ENCODE measurements at regions not wholly inside any gene's neighbourhood (a gene's known extent, or its start where the extent isn't known, plus 50 kb on each side); places are given as distances from the start of the nearest gene placed in this dataset.

DNA sequence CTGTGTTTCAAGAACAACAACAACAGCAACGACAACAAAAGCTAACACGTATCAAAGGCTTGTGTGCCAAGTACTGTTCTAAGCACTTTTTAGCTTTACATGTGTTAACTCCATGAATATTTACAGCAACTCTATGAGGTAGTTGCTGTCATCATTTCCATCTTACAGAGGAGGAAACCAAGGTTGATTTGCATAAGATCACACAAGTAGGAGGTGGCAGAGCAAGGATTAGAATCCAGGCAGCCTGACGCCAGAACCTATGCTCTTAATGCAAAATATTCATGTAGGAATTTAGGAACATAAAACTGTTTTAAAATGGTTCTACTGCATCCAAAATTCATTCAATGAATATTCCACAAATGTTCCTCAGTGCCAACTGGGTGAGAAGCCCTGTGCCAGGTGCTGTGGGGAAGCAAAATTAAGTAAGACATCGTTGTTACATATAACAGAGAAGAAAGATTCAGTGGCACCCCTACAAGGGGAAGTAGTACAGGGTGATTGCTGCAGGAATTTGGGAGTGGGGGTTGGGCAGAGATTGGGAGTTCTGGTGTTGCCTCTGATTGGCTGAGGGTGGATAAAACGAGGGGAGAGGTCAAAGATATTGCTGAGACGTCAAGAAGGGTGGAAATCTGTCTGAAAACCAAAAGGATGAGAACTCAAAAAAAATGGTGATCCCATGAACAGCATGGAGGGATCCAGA, 86.1 kb upstream of the ARHGAP20 start:
- Histone ChIP-seq H3K27ac (ENCODE audit: low read depth, low read length) (no peak overlapping the region), H3K9ac (ENCODE audit: low read depth in 1 of 3, low read length in 3 of 3) (no peak overlapping the region), H3K4me3 (ENCODE audit: low read length in 3 of 3) (no peak overlapping the region), H3K27me3 (ENCODE audit: control insufficient read depth in 3 of 3, insufficient read depth in 3 of 3, low read length in 3 of 3) (no peaks in the 10 kb centered on the region), H3K4me1 (ENCODE audit: control insufficient read depth in 3 of 3, insufficient read depth in 3 of 3, low read length in 3 of 3) (no peaks in the 10 kb centered on the region), H3K9me3 (ENCODE audit: control insufficient read depth in 3 of 3, low read length in 3 of 3) (no peaks in the 10 kb centered on the region), H3K36me3 (ENCODE audit: control insufficient read depth in 3 of 3, insufficient read depth in 3 of 3, low read length in 3 of 3) (no peaks in the 10 kb centered on the region)

DNA sequence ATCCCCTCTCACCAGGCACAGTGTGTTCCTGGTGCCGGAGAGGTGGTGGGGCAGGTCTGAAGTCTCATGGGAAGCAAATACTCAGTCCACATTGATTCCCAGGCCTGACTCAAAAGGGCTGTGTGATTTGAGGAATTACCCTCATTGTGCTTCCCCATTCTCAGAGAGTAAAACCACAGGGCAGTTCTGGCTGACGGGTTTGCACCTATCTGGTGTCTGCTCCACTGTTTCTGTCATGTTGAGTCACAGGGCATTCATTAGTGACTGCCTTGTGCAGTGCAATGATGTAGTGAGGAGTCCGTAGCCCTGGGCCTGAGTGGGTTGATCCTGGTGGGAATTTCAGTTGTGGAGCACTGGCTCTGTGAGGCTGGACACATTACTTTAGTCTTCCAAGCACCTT, 85.2 kb upstream of the ARHGAP20 start:
- Histone ChIP-seq H3K9ac (ENCODE audit: low read depth in 1 of 3, low read length in 3 of 3) (no peak overlapping the region), H3K27ac (ENCODE audit: low read depth, low read length) (no peak overlapping the region), H3K36me3 (ENCODE audit: control insufficient read depth in 3 of 3, insufficient read depth in 3 of 3, low read length in 3 of 3) (no peaks in the 10 kb centered on the region), H3K9me3 (ENCODE audit: control insufficient read depth in 3 of 3, low read length in 3 of 3) (no peaks in the 10 kb centered on the region), H3K4me1 (ENCODE audit: control insufficient read depth in 3 of 3, insufficient read depth in 3 of 3, low read length in 3 of 3) (no peaks in the 10 kb centered on the region), H3K27me3 (ENCODE audit: control insufficient read depth in 3 of 3, insufficient read depth in 3 of 3, low read length in 3 of 3) (no peaks in the 10 kb centered on the region), H3K4me3 (ENCODE audit: low read length in 3 of 3) (no peak overlapping the region)

DNA sequence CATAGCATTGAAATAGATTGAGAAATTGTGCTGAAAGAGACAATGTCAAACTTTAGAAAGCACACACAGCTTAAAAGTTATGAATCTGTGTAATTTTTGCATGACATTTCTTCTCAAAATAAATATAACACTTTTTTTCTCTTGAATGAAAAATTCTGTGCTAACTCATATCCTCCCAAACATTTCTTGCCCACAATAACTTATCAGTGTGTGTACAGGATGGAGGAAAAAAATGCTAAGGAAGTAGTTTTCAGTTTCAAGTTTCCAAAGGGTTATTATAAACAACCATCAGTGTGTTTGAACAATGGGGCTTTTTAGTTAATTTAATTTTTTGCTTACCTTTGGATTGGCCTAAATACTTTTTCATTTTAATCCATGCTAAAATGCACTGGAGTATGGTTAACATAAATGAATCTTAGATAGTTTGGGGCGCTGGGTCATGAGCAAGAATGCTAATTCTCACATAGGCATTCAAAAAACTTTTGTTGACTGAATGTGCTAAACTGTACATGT, 82.9 kb upstream of the ARHGAP20 start:
- H3K4me1 ChIP-seq (ENCODE audit: control insufficient read depth in 3 of 3, insufficient read depth in 3 of 3, low read length in 3 of 3) = no peaks in the 10 kb centered on the region
- H3K36me3 ChIP-seq (ENCODE audit: control insufficient read depth in 3 of 3, insufficient read depth in 3 of 3, low read length in 3 of 3) = no peaks in the 10 kb centered on the region
- H3K27ac ChIP-seq (ENCODE audit: low read depth, low read length) = no peak overlapping the region
- H3K27me3 ChIP-seq (ENCODE audit: control insufficient read depth in 3 of 3, insufficient read depth in 3 of 3, low read length in 3 of 3) = no peaks in the 10 kb centered on the region
- no peaks in the 10 kb centered on the region for H3K9me3 ChIP-seq (ENCODE audit: control insufficient read depth in 3 of 3, low read length in 3 of 3)
- H3K9ac ChIP-seq (ENCODE audit: low read depth in 1 of 3, low read length in 3 of 3) = no peak overlapping the region
- H3K4me3 ChIP-seq (ENCODE audit: low read length in 3 of 3) = no peak overlapping the region

DNA sequence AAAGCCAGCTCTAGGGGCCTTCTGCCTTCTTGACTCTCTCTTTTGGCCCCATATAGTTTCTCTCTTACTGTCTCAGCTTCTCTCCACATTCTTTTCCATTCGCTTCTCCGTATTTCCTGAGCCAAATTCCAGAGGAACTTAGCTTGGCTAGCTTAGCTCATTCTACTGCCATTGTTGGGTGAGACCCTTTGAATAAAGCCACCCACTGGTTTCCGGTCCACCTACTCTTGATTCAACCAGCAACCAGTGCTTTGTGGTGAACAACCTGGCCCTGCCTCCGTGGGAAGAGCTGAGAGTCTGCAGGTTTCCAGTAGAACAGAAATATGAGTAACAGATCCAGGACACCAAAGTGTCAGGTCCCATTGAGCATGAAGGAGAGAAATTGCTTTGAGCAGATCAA, 81.3 kb upstream of the ARHGAP20 start:
- Histone ChIP-seq H3K9me3 (ENCODE audit: control insufficient read depth in 3 of 3, low read length in 3 of 3) (no peaks in the 10 kb centered on the region), H3K27ac (ENCODE audit: low read depth, low read length) (no peak overlapping the region), H3K4me1 (ENCODE audit: control insufficient read depth in 3 of 3, insufficient read depth in 3 of 3, low read length in 3 of 3) (no peaks in the 10 kb centered on the region), H3K4me3 (ENCODE audit: low read length in 3 of 3) (no peak overlapping the region), H3K36me3 (ENCODE audit: control insufficient read depth in 3 of 3, insufficient read depth in 3 of 3, low read length in 3 of 3) (no peaks in the 10 kb centered on the region), H3K27me3 (ENCODE audit: control insufficient read depth in 3 of 3, insufficient read depth in 3 of 3, low read length in 3 of 3) (no peaks in the 10 kb centered on the region), H3K9ac (ENCODE audit: low read depth in 1 of 3, low read length in 3 of 3) (no peak overlapping the region)

DNA sequence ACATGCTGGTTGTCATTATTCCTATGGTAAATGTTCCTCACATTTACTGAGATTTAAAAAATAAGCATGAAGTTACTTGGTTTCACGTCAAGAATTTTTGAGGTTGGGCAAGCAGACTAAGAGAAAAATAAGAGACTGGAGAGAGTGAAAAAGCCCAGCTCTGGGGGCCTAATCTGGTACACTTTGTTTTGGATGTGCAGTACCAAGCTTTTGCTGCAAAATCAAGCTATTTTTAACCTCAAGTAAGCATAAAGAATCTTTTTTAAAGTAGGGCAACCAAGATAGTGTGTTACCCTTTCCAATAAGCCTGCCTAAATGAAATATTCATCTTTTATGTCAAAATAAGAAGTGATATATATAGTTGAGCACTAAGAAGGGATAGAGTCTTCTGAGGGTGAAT, 79.4 kb upstream of the ARHGAP20 start:
- Histone ChIP-seq H3K9ac (ENCODE audit: low read depth in 1 of 3, low read length in 3 of 3) (no peak overlapping the region), H3K27me3 (ENCODE audit: control insufficient read depth in 3 of 3, insufficient read depth in 3 of 3, low read length in 3 of 3) (no peaks in the 10 kb centered on the region), H3K4me3 (ENCODE audit: low read length in 3 of 3) (no peak overlapping the region), H3K4me1 (ENCODE audit: control insufficient read depth in 3 of 3, insufficient read depth in 3 of 3, low read length in 3 of 3) (no peaks in the 10 kb centered on the region), H3K9me3 (ENCODE audit: control insufficient read depth in 3 of 3, low read length in 3 of 3) (no peaks in the 10 kb centered on the region), H3K27ac (ENCODE audit: low read depth, low read length) (no peak overlapping the region), H3K36me3 (ENCODE audit: control insufficient read depth in 3 of 3, insufficient read depth in 3 of 3, low read length in 3 of 3) (no peaks in the 10 kb centered on the region)

DNA sequence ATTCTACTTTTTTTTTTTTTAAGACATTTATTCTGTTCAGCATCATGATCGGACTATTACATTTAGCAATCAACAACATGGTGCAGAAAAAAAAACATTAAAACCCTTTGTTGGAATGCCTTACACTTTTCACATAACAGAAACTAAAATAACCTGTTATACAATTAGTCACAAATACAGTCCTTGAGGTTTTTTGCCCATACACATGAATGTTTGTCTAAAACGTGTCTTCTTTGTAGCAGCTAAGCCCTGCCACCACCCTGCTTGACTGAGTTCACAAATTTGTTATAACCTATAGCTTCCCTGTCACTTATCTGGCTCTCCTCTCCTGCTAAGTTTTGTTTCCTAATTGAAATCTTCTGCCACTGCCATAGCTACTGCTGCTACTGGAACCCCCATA, 75.4 kb upstream of the ARHGAP20 start:
- Histone ChIP-seq H3K9me3 (ENCODE audit: control insufficient read depth in 3 of 3, low read length in 3 of 3) (no peaks in the 10 kb centered on the region), H3K4me3 (ENCODE audit: low read length in 3 of 3) (no peak overlapping the region), H3K4me1 (ENCODE audit: control insufficient read depth in 3 of 3, insufficient read depth in 3 of 3, low read length in 3 of 3) (no peaks in the 10 kb centered on the region), H3K9ac (ENCODE audit: low read depth in 1 of 3, low read length in 3 of 3) (no peak overlapping the region), H3K36me3 (ENCODE audit: control insufficient read depth in 3 of 3, insufficient read depth in 3 of 3, low read length in 3 of 3) (no peaks in the 10 kb centered on the region), H3K27me3 (ENCODE audit: control insufficient read depth in 3 of 3, insufficient read depth in 3 of 3, low read length in 3 of 3) (no peaks in the 10 kb centered on the region), H3K27ac (ENCODE audit: low read depth, low read length) (no peak overlapping the region)

DNA sequence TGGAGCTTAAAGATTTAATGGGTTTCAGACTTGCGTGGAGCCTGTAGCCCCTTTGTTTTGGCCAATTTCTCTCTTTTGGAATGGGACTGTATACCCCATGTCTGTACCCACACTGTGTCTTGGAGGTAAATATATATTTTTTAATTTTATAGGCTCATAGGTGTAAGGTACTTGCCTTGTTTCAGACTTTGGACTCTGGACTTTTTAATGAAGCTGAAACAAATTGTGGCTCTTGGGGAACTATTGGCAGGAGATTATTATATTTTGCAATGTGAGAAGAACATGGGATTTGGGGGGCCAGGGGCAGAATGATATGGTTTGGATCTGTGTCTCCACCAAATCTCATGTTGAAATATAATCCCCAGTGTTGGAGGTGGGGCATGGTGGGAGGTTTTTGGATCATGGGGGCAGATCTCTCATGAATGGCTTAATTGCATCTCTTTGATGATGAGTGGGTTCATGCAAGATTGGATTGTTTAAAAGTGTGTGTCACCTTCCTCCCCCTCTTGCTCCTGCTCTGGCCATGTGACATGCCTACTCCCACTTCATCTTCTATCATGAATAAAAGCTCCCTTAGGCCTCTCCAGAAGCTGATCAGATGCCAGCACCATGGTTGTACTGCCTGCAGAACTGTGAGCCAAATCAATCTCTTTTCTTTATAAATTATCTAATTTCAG, 74.1 kb upstream of the ARHGAP20 start:
- no peak overlapping the region for H3K27ac ChIP-seq (ENCODE audit: low read depth, low read length)
- H3K36me3 ChIP-seq (ENCODE audit: control insufficient read depth in 3 of 3, insufficient read depth in 3 of 3, low read length in 3 of 3) = no peaks in the 10 kb centered on the region
- no peaks in the 10 kb centered on the region for H3K27me3 ChIP-seq (ENCODE audit: control insufficient read depth in 3 of 3, insufficient read depth in 3 of 3, low read length in 3 of 3)
- H3K9ac ChIP-seq (ENCODE audit: low read depth in 1 of 3, low read length in 3 of 3) = no peak overlapping the region
- H3K9me3 ChIP-seq (ENCODE audit: control insufficient read depth in 3 of 3, low read length in 3 of 3) = no peaks in the 10 kb centered on the region
- no peak overlapping the region for H3K4me3 ChIP-seq (ENCODE audit: low read length in 3 of 3)
- no peaks in the 10 kb centered on the region for H3K4me1 ChIP-seq (ENCODE audit: control insufficient read depth in 3 of 3, insufficient read depth in 3 of 3, low read length in 3 of 3)

DNA sequence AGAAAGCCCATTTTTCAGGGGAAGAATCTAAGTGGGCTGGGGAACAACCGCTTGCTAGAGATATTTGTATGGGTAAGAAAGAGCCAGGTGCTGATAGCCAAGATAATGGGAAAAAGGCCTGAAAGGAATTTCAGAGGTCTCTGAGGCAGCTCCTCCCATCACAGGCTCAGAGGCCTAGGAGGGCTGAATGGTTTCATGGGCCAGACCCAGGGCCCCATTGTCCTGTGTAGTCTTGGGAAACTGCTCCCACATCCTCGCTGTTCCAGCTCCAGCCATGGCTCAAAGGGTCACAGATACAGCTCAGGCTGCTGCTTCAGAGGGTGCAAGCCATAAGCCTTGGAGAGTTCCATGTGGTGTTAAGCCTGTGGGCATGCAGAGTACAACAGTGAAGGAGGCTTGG, 73.2 kb upstream of the ARHGAP20 start:
- no peak overlapping the region for H3K27ac ChIP-seq (ENCODE audit: low read depth, low read length)
- H3K4me1 ChIP-seq (ENCODE audit: control insufficient read depth in 3 of 3, insufficient read depth in 3 of 3, low read length in 3 of 3) = no peaks in the 10 kb centered on the region
- H3K9me3 ChIP-seq (ENCODE audit: control insufficient read depth in 3 of 3, low read length in 3 of 3) = no peaks in the 10 kb centered on the region
- no peaks in the 10 kb centered on the region for H3K27me3 ChIP-seq (ENCODE audit: control insufficient read depth in 3 of 3, insufficient read depth in 3 of 3, low read length in 3 of 3)
- no peak overlapping the region for H3K9ac ChIP-seq (ENCODE audit: low read depth in 1 of 3, low read length in 3 of 3)
- H3K4me3 ChIP-seq (ENCODE audit: low read length in 3 of 3) = no peak overlapping the region
- no peaks in the 10 kb centered on the region for H3K36me3 ChIP-seq (ENCODE audit: control insufficient read depth in 3 of 3, insufficient read depth in 3 of 3, low read length in 3 of 3)

DNA sequence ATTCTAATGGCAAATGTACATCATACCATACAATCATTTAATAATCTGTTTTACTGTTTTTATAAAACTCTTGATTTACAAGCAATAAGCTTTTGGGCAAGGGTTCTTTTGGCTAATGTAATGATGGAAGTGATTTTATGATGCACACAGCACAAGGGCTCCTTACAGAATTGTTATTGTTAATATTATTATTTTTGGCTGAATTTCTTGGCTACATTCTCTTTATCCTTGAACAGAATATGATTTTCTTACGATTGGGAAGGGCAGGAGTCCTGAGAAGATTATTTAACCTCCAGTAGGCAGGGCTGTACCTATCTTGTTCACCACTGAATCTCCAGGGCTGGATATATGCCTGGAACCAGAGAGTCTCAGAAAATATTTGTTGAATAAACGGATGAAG, 70.4 kb upstream of the ARHGAP20 start:
- Histone ChIP-seq H3K36me3 (ENCODE audit: control insufficient read depth in 3 of 3, insufficient read depth in 3 of 3, low read length in 3 of 3) (no peaks in the 10 kb centered on the region), H3K9me3 (ENCODE audit: control insufficient read depth in 3 of 3, low read length in 3 of 3) (peaks cover 0 to 6% (median 3%) of the 10 kb centered on the region in 3 donors), H3K27ac (ENCODE audit: low read depth, low read length) (no peak overlapping the region), H3K4me1 (ENCODE audit: control insufficient read depth in 3 of 3, insufficient read depth in 3 of 3, low read length in 3 of 3) (peaks cover 0 to 5% (median 4%) of the 10 kb centered on the region in 3 donors), H3K4me3 (ENCODE audit: low read length in 3 of 3) (no peak overlapping the region), H3K9ac (ENCODE audit: low read depth in 1 of 3, low read length in 3 of 3) (no peak overlapping the region), H3K27me3 (ENCODE audit: control insufficient read depth in 3 of 3, insufficient read depth in 3 of 3, low read length in 3 of 3) (no peaks in the 10 kb centered on the region)

DNA sequence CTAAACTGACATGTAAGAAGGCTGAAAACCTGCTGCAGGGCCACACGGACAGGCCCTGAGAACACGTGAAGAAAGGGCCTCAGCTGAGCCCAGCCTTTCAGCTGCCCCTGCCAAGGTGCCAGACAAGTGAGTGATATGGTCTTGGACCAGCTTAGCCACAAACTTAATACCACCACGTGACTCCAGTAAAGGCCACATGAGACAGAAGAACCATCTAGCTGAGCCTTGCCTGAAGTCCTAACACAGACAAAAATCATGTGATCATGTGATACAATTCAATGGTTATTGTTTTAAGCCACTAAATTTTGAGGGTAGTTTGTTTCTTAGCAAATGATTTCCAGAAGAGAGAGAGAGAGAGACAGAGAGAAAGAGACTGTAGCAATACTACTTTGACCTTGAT, 66.9 kb upstream of the ARHGAP20 start:
- Histone ChIP-seq H3K36me3 (ENCODE audit: control insufficient read depth in 3 of 3, insufficient read depth in 3 of 3, low read length in 3 of 3) (no peaks in the 10 kb centered on the region), H3K9me3 (ENCODE audit: control insufficient read depth in 3 of 3, low read length in 3 of 3) (peaks cover 0 to 6% (median 3%) of the 10 kb centered on the region in 3 donors), H3K9ac (ENCODE audit: low read depth in 1 of 3, low read length in 3 of 3) (no peak overlapping the region), H3K4me3 (ENCODE audit: low read length in 3 of 3) (no peak overlapping the region), H3K27ac (ENCODE audit: low read depth, low read length) (no peak overlapping the region), H3K27me3 (ENCODE audit: control insufficient read depth in 3 of 3, insufficient read depth in 3 of 3, low read length in 3 of 3) (no peaks in the 10 kb centered on the region), H3K4me1 (ENCODE audit: control insufficient read depth in 3 of 3, insufficient read depth in 3 of 3, low read length in 3 of 3) (peaks cover 0 to 5% (median 4%) of the 10 kb centered on the region in 3 donors)
